Neuronal stem cell (in vitro differentiated cells): ENCODE measurements at regions not wholly inside any gene's neighbourhood (a gene's known extent, or its start where the extent isn't known, plus 50 kb on each side); places are given as distances from the start of the nearest gene placed in this dataset.

Source experiments
- DNase-seq: peaks from one replicate; pipeline ENCODE4 v3.0.0-alpha.2; 2013; ENCODE audit warnings: low spot score
- H2AFZ ChIP-seq: one replicate; pipeline ENCODE4 v1.6.1; 2013; ENCODE audit warnings: mild to moderate bottlenecking, low read length, inconsistent platforms
- H2AK5ac ChIP-seq: 2 replicates; pipeline ENCODE4 v1.6.1; 2013; ENCODE audit warnings: low read depth, mild to moderate bottlenecking, inconsistent platforms, low read length, moderate library complexity, mixed read lengths
- H2BK120ac ChIP-seq: 2 replicates; pipeline ENCODE4 v1.6.1; 2013; ENCODE audit warnings: low read depth, mild to moderate bottlenecking, inconsistent platforms, low read length, moderate library complexity, mixed read lengths
- H2BK12ac ChIP-seq: one replicate; pipeline ENCODE4 v1.6.1; 2013; ENCODE audit warnings: low read length, inconsistent platforms
- H2BK15ac ChIP-seq: 2 replicates; pipeline ENCODE4 v1.6.1; 2013; ENCODE audit warnings: mild to moderate bottlenecking, low read length, inconsistent platforms, mixed read lengths
- H2BK5ac ChIP-seq: one replicate; pipeline ENCODE4 v1.6.1; 2013; ENCODE audit warnings: inconsistent platforms, mild to moderate bottlenecking, low read length, moderate library complexity
- H3K14ac ChIP-seq: one replicate; pipeline ENCODE4 v1.6.1; 2013; ENCODE audit warnings: low read length, inconsistent platforms
- H3K18ac ChIP-seq: 2 replicates; pipeline ENCODE4 v1.6.1; 2013; ENCODE audit warnings: low read length, inconsistent platforms
- H3K23ac ChIP-seq: 2 replicates; pipeline ENCODE4 v1.6.1; 2013; ENCODE audit warnings: low read depth, mild to moderate bottlenecking, mixed read lengths, low read length, inconsistent platforms; ENCODE audit not compliant: poor library complexity
- H3K27ac ChIP-seq: replicated peaks from 3 replicates; pipeline ENCODE4 v1.5.1; 2013; ENCODE audit warnings: low read length, inconsistent platforms
- H3K27me3 ChIP-seq, 3 experiments: 2 replicates each; pipeline ENCODE4 v1.6.1; 2013; ENCODE audit warnings: low read length in 3 of 3, mild to moderate bottlenecking in 2 of 3, inconsistent platforms in 1 of 3, low read depth in 1 of 3, mixed read lengths in 1 of 3, moderate library complexity in 1 of 3; ENCODE audit not compliant: control insufficient read depth in 3 of 3, insufficient read depth in 3 of 3
- H3K36me3 ChIP-seq, 2 donors: replicated peaks in 1 of 2; 2 replicates each; pipeline ENCODE4 v1.6.1; 2013; ENCODE audit warnings: low read length in 2 of 2; ENCODE audit not compliant: control insufficient read depth in 2 of 2, insufficient read depth in 2 of 2
- H3K4ac ChIP-seq: 2 replicates; pipeline ENCODE4 v1.6.1; 2013; ENCODE audit warnings: inconsistent platforms, mild to moderate bottlenecking, low read length, moderate library complexity
- H3K4me1 ChIP-seq, 2 donors: 1 replicate in 1 of 2; 2 replicates in 1 of 2; pipeline ENCODE4 v1.6.1; 2013; ENCODE audit warnings: low read length in 2 of 2, low read depth in 1 of 2; ENCODE audit not compliant: control insufficient read depth in 2 of 2, insufficient read depth in 1 of 2
- H3K4me2 ChIP-seq: one replicate; pipeline ENCODE4 v1.6.1; 2013; ENCODE audit warnings: mild to moderate bottlenecking, low read length, inconsistent platforms; ENCODE audit not compliant: insufficient read depth, poor library complexity, severe bottlenecking
- H3K4me3 ChIP-seq, 2 donors: 2 replicates each; pipeline ENCODE4 v1.5.1; 2013; ENCODE audit warnings: low read length in 2 of 2, mild to moderate bottlenecking in 2 of 2, inconsistent platforms in 1 of 2, moderate library complexity in 1 of 2
- H3K79me1 ChIP-seq: one replicate; pipeline ENCODE4 v1.6.1; 2013; ENCODE audit warnings: low read depth, mild to moderate bottlenecking, inconsistent platforms, low read length, moderate library complexity
- H3K9ac ChIP-seq: one replicate; pipeline ENCODE4 v1.6.1; 2013; ENCODE audit warnings: mild to moderate bottlenecking, low read depth, low read length, inconsistent platforms; ENCODE audit not compliant: poor library complexity
- H3K9me3 ChIP-seq, 2 donors: replicated peaks in 1 of 2; 2 replicates each; pipeline versions ENCODE3 to v1.6.1; 2013; ENCODE audit warnings: low read length in 2 of 2, mild to moderate bottlenecking in 2 of 2, inconsistent platforms in 1 of 2, low read depth in 1 of 2, mixed read lengths in 1 of 2, moderate library complexity in 1 of 2; ENCODE audit not compliant: control insufficient read depth in 2 of 2, insufficient read depth in 1 of 2
- H4K8ac ChIP-seq: one replicate; pipeline ENCODE4 v1.6.1; 2013; ENCODE audit warnings: low read depth, mild to moderate bottlenecking, inconsistent platforms, low read length, moderate library complexity
- H4K91ac ChIP-seq: one replicate; pipeline ENCODE4 v1.6.1; 2013; ENCODE audit warnings: low read length, low read depth, mild to moderate bottlenecking, inconsistent platforms; ENCODE audit not compliant: poor library complexity
- WGBS, 2 donors: extraction: QIAGEN DNeasy Blood & Tissue Kit; methylation state at CpG; one replicate each; pipeline ENCODE4 v1.1.7; 2013; ENCODE audit warnings: missing lambda C conversion rate in 2 of 2, mixed read lengths in 1 of 2; ENCODE audit not compliant: insufficient read length in 2 of 2, insufficient replicate concordance in 1 of 2; ENCODE audit errors: extremely low coverage in 2 of 2; 5-methylcytosine and 5-hydroxymethylcytosine counted together

- Histone ChIP-seq H3K18ac (peak overlapping the region; percentile 93), H2AFZ (no peak overlapping the region), H3K23ac (no peak overlapping the region), H3K9ac (no peak overlapping the region), H3K4me3 (no peak overlapping the region), H3K36me3 (no peaks in the 10 kb centered on the region), H3K4me1 (peaks cover 0 to 14% of the 10 kb centered on the region in 2 donors), H3K27ac (no peak overlapping the region), H3K4me2 (no peak overlapping the region), H3K27me3 (peaks cover 0 to 3% (median 0%) of the 10 kb centered on the region in 3 experiments), H2BK12ac (peak overlapping the region; percentile 2), H4K8ac (no peak overlapping the region), H3K79me1 (no peaks in the 10 kb centered on the region), H3K9me3 (no peaks in the 10 kb centered on the region), H4K91ac (no peak overlapping the region), H2BK120ac (peak overlapping the region; percentile 54), H3K14ac (peak overlapping the region; percentile 95), H2AK5ac (peak overlapping the region; percentile 71), H2BK5ac (peak overlapping the region; percentile 95), H3K4ac (no peak overlapping the region), H2BK15ac (peak overlapping the region; percentile 98)
- no peak for DNase-seq
- WGBS, 2 donors, result no CpG with 5 or more reads among the region's 13 CpGs
These were observed 128.4 kb downstream of the FHDC1 start for GRCh38 chr4:153064571-153064970.

- Histone ChIP-seq H2BK120ac (no peak overlapping the region), H3K36me3 (no peaks in the 10 kb centered on the region), H3K27ac (no peak overlapping the region), H2BK12ac (no peak overlapping the region), H4K91ac (no peak overlapping the region), H3K9me3 (no peaks in the 10 kb centered on the region), H3K4me3 (no peak overlapping the region), H3K18ac (peak overlapping the region; percentile 59), H3K9ac (no peak overlapping the region), H3K23ac (no peak overlapping the region), H3K27me3 (peaks cover 0 to 3% (median 0%) of the 10 kb centered on the region in 3 experiments), H3K4ac (no peak overlapping the region), H3K79me1 (no peaks in the 10 kb centered on the region), H2AFZ (no peak overlapping the region), H2AK5ac (no peak overlapping the region), H3K14ac (no peak overlapping the region), H2BK5ac (no peak overlapping the region), H3K4me2 (no peak overlapping the region), H2BK15ac (no peak overlapping the region), H3K4me1 (peaks cover 0 to 14% of the 10 kb centered on the region in 2 donors), H4K8ac (no peak overlapping the region)
- WGBS, 2 donors, result no CpG with 5 or more reads among the region's 9 CpGs
- no peak for DNase-seq
These were observed 129.2 kb downstream of the FHDC1 start for GRCh38 chr4:153065276-153065675.

DNA sequence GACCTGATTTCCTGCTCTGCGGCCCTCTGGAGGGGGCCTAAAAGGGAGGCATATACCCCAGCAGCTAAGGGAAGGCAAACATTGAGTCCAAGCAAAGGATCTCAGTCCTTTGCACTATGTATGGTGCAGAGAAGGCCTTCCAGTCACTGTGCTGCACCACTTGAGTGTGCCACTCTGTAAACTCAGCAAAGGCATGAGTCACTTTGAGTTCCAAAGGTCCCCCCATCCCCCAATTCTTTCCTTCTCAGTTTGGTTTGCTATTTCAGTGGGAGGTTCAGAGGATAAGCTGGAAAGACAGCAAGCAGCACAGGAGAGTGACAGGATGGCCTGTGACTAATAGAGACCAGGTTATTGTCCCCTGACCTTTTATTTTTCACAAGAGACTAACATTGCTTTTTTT, 131.3 kb downstream of the FHDC1 start:
- H3K23ac ChIP-seq, result no peak overlapping the region
- H2BK15ac ChIP-seq, result no peak overlapping the region
- peak overlapping the region; percentile 59 for H2AFZ ChIP-seq
- no peak for DNase-seq
- no peaks in the 10 kb centered on the region for H3K36me3 ChIP-seq
- no peak overlapping the region for H2BK12ac ChIP-seq
- no peaks in the 10 kb centered on the region for H3K79me1 ChIP-seq
- no peak overlapping the region for H2BK120ac ChIP-seq
- no peak overlapping the region for H3K9ac ChIP-seq
- H2BK5ac ChIP-seq, result no peak overlapping the region
- H3K18ac ChIP-seq, result peak overlapping the region; percentile 31
- no CpG with 5 or more reads among the region's 1 CpG for WGBS, 2 donors
- H3K27ac ChIP-seq, result peak overlapping the region; percentile 45
- H3K27me3 ChIP-seq, result peaks cover 0 to 3% (median 0%) of the 10 kb centered on the region in 3 experiments
- no peak overlapping the region for H3K4me2 ChIP-seq
- no peak overlapping the region for H3K4me3 ChIP-seq
- no peak overlapping the region for H3K4ac ChIP-seq
- no peak overlapping the region for H4K91ac ChIP-seq
- H2AK5ac ChIP-seq, result no peak overlapping the region
- no peaks in the 10 kb centered on the region for H3K9me3 ChIP-seq
- no peak overlapping the region for H3K14ac ChIP-seq
- no peak overlapping the region for H4K8ac ChIP-seq
- H3K4me1 ChIP-seq, result peaks cover 0 to 14% of the 10 kb centered on the region in 2 donors

DNA sequence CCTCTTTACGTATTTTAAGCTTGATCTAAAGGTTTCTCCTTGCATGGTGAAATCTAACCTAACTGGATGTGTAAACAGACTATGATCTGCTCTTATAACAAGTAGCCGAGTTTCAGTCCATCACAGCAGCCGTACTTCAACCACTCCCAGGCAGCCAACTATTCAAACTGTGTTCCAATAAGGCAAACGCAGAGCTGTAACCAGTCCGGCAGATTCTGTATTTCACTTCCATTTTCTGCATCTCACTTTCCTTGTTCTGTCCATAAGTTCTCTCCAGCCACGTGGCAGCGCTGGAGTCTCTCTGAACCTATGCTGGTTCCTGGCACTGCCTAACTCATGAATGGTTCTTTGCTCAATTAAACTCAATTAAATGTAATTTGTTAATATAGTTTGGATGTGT, 132.6 kb downstream of the FHDC1 start:
- H2AFZ ChIP-seq, result no peak overlapping the region
- no peak overlapping the region for H3K27ac ChIP-seq
- no peak overlapping the region for H2BK12ac ChIP-seq
- no peaks in the 10 kb centered on the region for H3K36me3 ChIP-seq
- no peaks in the 10 kb centered on the region for H3K79me1 ChIP-seq
- H3K18ac ChIP-seq, result no peak overlapping the region
- no peak overlapping the region for H3K14ac ChIP-seq
- no peak overlapping the region for H3K4me3 ChIP-seq
- no peaks in the 10 kb centered on the region for H3K27me3 ChIP-seq
- H3K4me1 ChIP-seq, result peaks cover 0 to 14% of the 10 kb centered on the region in 2 donors
- DNase-seq, result no peak
- H3K4ac ChIP-seq, result no peak overlapping the region
- H4K91ac ChIP-seq, result no peak overlapping the region
- no peaks in the 10 kb centered on the region for H3K9me3 ChIP-seq
- H3K23ac ChIP-seq, result no peak overlapping the region
- H3K9ac ChIP-seq, result no peak overlapping the region
- H3K4me2 ChIP-seq, result no peak overlapping the region
- H2BK15ac ChIP-seq, result no peak overlapping the region
- WGBS, 2 donors, result no CpG with 5 or more reads among the region's 7 CpGs
- H2BK5ac ChIP-seq, result no peak overlapping the region
- no peak overlapping the region for H2AK5ac ChIP-seq
- no peak overlapping the region for H2BK120ac ChIP-seq
- H4K8ac ChIP-seq, result no peak overlapping the region
